GM12874 (cell line): ENCODE measurements at regions not wholly inside any gene's neighbourhood (a gene's known extent, or its start where the extent isn't known, plus 50 kb on each side); places are given as distances from the start of the nearest gene placed in this dataset.

Experiments
- TF ChIP-seq, protein P1 (sequence below): IDR thresholded peaks from 2 replicates; pipeline ENCODE4 v1.5.1; 2011; ENCODE audit warnings: low read depth, mild to moderate bottlenecking, control low read depth, low read length, moderate library complexity; ENCODE audit not compliant: insufficient read depth

DNA sequence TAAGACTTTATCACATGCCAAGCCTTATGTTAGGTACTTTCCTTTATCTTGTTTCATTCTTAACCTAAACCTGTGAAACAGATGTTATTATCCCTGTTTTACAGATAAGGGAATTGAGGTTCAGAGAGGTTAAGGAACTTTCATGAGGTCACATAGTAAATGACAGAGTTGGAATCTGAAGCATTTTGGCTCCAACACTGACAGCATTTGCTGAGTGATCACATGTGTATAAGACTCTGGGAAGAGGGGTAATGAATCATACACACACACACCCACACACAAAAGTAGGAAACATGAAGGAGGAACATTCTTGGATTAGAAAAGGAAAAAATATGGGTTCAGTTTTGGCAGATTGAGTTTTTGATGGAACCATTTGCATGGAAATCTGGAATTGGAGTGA, 212.5 kb downstream of the GJA1 start:
- TF ChIP-seq, protein P1, sequence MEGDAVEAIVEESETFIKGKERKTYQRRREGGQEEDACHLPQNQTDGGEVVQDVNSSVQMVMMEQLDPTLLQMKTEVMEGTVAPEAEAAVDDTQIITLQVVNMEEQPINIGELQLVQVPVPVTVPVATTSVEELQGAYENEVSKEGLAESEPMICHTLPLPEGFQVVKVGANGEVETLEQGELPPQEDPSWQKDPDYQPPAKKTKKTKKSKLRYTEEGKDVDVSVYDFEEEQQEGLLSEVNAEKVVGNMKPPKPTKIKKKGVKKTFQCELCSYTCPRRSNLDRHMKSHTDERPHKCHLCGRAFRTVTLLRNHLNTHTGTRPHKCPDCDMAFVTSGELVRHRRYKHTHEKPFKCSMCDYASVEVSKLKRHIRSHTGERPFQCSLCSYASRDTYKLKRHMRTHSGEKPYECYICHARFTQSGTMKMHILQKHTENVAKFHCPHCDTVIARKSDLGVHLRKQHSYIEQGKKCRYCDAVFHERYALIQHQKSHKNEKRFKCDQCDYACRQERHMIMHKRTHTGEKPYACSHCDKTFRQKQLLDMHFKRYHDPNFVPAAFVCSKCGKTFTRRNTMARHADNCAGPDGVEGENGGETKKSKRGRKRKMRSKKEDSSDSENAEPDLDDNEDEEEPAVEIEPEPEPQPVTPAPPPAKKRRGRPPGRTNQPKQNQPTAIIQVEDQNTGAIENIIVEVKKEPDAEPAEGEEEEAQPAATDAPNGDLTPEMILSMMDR = no peak

DNA sequence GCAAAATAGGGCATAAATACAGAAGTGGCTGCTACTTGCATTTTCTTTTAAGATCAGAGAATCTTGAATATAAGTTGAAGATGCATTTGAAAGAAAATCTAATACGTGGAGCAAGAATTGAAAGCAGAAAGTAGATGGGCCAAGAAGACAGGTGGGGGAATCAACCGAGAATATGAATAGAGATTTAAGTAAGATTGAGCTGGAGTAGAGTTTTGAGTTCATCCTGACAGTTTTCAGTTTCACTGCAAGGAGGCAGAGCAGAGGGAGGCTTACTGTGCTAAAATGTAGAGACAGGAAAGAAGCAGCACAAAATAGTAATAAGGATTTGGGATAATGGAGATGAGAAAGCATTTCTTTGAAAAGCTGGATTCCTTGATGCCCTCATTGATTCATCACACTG, 214.5 kb downstream of the GJA1 start:
- TF ChIP-seq, protein P1 = no peak

DNA sequence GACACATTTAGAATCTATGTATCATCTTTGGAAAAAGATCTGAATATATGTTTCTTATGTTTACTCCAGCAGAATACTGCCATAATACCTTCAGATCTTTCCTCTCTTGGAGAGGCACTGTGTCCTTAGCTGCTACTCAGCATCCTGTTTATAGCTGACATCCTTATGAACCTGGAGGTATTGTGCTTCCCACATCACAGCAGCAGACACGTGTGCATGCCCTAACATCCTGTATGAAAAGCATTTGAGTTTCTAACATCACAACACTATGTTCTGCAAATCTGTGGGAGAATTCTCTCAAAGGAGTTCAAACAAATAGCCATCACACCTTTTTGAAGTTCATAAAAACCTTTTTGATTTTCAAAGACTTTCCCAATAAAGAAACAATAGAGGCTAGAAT, 216.0 kb downstream of the GJA1 start:
- TF ChIP-seq, protein P1 = no peak

DNA sequence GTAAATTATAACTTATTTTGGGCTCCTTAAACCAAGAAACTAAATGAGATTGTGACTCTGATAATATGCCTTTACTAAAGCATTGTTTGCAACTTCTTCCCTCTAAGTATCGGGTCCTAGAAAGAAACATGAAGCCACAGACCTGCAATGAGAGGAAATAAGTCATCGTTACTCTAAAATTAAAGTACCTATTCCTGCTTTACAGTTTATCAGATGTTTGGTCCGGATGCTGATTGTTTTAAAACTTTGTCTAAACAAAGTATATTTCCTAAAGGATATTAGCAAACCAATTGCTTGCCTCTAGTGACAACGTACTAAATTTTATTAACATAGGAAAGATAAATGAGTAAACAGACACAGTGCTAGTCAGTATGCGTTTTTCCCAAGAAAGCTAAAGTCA, 216.8 kb downstream of the GJA1 start:
- TF ChIP-seq, protein P1 = no peak

DNA sequence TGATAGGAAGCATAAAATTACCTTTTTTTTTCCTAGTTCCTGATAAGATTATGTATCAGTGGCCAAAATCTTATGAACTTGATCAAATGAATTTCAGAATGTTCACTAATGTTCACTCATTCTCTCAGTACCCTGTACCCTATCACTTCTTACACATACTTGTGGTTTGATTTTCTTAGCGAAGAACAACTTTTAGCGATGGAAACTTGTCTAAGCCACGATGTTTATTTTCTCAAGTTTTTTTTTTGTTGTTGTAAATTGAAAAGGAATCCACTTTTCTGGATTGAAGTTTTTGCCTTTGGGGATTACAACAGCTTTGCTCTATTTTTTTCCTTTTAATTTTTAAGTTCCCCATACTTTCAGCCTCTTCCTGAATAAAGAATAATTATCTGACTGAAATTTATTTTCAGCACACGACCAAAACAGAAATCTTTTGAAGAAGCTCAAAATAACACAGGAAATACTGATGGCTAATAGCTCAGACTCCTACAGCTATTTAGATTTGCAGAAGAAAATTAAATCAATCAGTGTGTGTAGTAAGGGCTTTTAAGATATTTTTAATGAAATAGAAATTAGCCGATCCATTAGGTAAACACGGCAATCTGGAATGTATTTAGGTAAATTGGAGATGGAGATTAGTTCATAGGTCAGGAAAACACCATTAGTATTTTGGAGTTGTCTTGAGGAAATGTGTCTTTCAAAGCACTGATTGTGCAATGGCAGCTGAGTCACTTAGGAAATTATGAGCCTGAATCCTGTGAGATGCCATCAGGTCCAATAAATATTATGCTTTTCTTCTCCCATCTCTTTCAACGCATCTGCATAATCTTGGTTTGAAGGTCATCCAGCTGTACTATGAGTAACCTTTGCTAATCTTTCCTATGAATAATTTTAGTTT, 217.5 kb downstream of the GJA1 start:
- TF ChIP-seq, protein P1 = no peak

DNA sequence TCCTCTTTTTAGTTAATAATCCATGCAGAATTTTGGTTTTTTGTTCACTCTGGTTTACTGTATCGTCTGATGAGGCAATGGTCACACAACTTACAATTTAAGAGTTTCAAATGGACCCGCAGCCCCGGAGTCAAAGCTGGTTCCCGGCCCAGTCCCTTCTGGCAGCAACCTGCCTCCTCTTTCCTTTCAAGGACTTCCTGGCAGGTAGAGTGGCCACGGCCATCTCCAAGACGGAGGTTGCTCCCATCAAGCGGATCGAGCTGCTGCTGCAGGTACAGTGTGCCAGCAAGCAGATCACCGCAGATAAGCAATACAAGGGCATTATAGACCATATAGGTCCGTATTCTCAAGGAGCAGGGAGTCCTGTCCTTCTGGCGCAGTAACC, 218.2 kb downstream of the GJA1 start:
- TF ChIP-seq, protein P1 = no peak

- TF ChIP-seq, protein P1 = no peak
These were observed 222.5 kb downstream of the GJA1 start for GRCh38 chr6:121657972-121658371.

GRCh38 chr6:121660277-121660676, 224.8 kb downstream of the GJA1 start:
- TF ChIP-seq, protein P1 = no peak
